ENCODE measurements at regions not wholly inside any gene's neighbourhood (a gene's known extent, or its start where the extent isn't known, plus 50 kb on each side); places are given as distances from the start of the nearest gene placed in this dataset.

GRCh38 chr13:46992383-46992952 lies 95.6 kb upstream of the HTR2A start:
- H2AFZ ChIP-seq (ENCODE audit: low read length), result no peak overlapping the region
- H3K9me3 ChIP-seq (ENCODE audit: insufficient read depth, low read depth, low read length), result no peaks in the 10 kb centered on the region
- H3K4me3 ChIP-seq (ENCODE audit: low read length, poor library complexity, severe bottlenecking), result no peak overlapping the region
- no peak overlapping the region for H3K4me2 ChIP-seq (ENCODE audit: low read depth, low read length, poor library complexity, severe bottlenecking)
- H3K9ac ChIP-seq (ENCODE audit: low read depth, low read length, poor library complexity, severe bottlenecking), result no peak overlapping the region
- no peaks in the 10 kb centered on the region for H3K9me2 ChIP-seq (replicated peaks; ENCODE audit: low read depth, low read length)
- no peaks in the 10 kb centered on the region for H3K36me3 ChIP-seq (ENCODE audit: insufficient read depth, low read length)
- H3K4me1 ChIP-seq (ENCODE audit: insufficient read depth, low read length, poor library complexity, severe bottlenecking), result no peaks in the 10 kb centered on the region
- no peaks in the 10 kb centered on the region for H3K79me2 ChIP-seq (ENCODE audit: insufficient read depth, low read length)
- H4K20me1 ChIP-seq (ENCODE audit: insufficient read depth, low read length, poor library complexity, severe bottlenecking), result no peaks in the 10 kb centered on the region
- no peaks in the 10 kb centered on the region for H3K27me3 ChIP-seq (ENCODE audit: insufficient read depth, low read length, poor library complexity, severe bottlenecking)
- no peaks in the 10 kb centered on the region for H3F3A ChIP-seq (ENCODE audit: low read depth)
- TF ChIP-seq CTCF (conservative IDR thresholded peaks at IDR 0.05; ENCODE audit: low read length) (peak; percentile 62), EZH2phosphoT487 (IDR thresholded peaks at IDR 0.05; ENCODE audit: borderline replicate concordance) (no peak)

GRCh38 chr13:46983881-46984280 lies 87.0 kb upstream of the HTR2A start:
- Histone ChIP-seq H3K79me2 (ENCODE audit: insufficient read depth, low read length) (no peaks in the 10 kb centered on the region), H3K36me3 (ENCODE audit: insufficient read depth, low read length) (no peaks in the 10 kb centered on the region), H3K9me3 (ENCODE audit: insufficient read depth, low read depth, low read length) (no peaks in the 10 kb centered on the region), H3K9me2 (replicated peaks; ENCODE audit: low read depth, low read length) (no peaks in the 10 kb centered on the region), H3K9ac (ENCODE audit: low read depth, low read length, poor library complexity, severe bottlenecking) (no peak overlapping the region), H3K4me3 (ENCODE audit: low read length, poor library complexity, severe bottlenecking) (no peak overlapping the region), H4K20me1 (ENCODE audit: insufficient read depth, low read length, poor library complexity, severe bottlenecking) (no peaks in the 10 kb centered on the region), H3K27me3 (ENCODE audit: insufficient read depth, low read length, poor library complexity, severe bottlenecking) (no peaks in the 10 kb centered on the region), H3K4me1 (ENCODE audit: insufficient read depth, low read length, poor library complexity, severe bottlenecking) (no peaks in the 10 kb centered on the region), H2AFZ (ENCODE audit: low read length) (no peak overlapping the region), H3K4me2 (ENCODE audit: low read depth, low read length, poor library complexity, severe bottlenecking) (no peak overlapping the region), H3F3A (ENCODE audit: low read depth) (no peaks in the 10 kb centered on the region)
- no peak for TF ChIP-seq CTCF (conservative IDR thresholded peaks at IDR 0.05; ENCODE audit: low read length)
- no peak for TF ChIP-seq EZH2phosphoT487 (IDR thresholded peaks at IDR 0.05; ENCODE audit: borderline replicate concordance)

GRCh38 chr13:46982856-46983582 lies 86.2 kb upstream of the HTR2A start:
- no peaks in the 10 kb centered on the region for H3F3A ChIP-seq (ENCODE audit: low read depth)
- no peaks in the 10 kb centered on the region for H3K4me1 ChIP-seq (ENCODE audit: insufficient read depth, low read length, poor library complexity, severe bottlenecking)
- H3K36me3 ChIP-seq (ENCODE audit: insufficient read depth, low read length), result no peaks in the 10 kb centered on the region
- no peaks in the 10 kb centered on the region for H3K9me3 ChIP-seq (ENCODE audit: insufficient read depth, low read depth, low read length)
- H3K9me2 ChIP-seq (replicated peaks; ENCODE audit: low read depth, low read length), result no peaks in the 10 kb centered on the region
- H3K4me2 ChIP-seq (ENCODE audit: low read depth, low read length, poor library complexity, severe bottlenecking), result no peak overlapping the region
- no peak for TF ChIP-seq CTCF (conservative IDR thresholded peaks at IDR 0.05; ENCODE audit: low read length)
- TF ChIP-seq EZH2phosphoT487 (IDR thresholded peaks at IDR 0.05; ENCODE audit: borderline replicate concordance), result no peak
- H3K4me3 ChIP-seq (ENCODE audit: low read length, poor library complexity, severe bottlenecking), result no peak overlapping the region
- H3K9ac ChIP-seq (ENCODE audit: low read depth, low read length, poor library complexity, severe bottlenecking), result no peak overlapping the region
- H3K79me2 ChIP-seq (ENCODE audit: insufficient read depth, low read length), result no peaks in the 10 kb centered on the region
- no peak overlapping the region for H2AFZ ChIP-seq (ENCODE audit: low read length)
- no peaks in the 10 kb centered on the region for H4K20me1 ChIP-seq (ENCODE audit: insufficient read depth, low read length, poor library complexity, severe bottlenecking)
- H3K27me3 ChIP-seq (ENCODE audit: insufficient read depth, low read length, poor library complexity, severe bottlenecking), result no peaks in the 10 kb centered on the region

Measured in Loucy (cell line).